OCI-LY1 (cell line): ENCODE measurements at regions not wholly inside any gene's neighbourhood (a gene's known extent, or its start where the extent isn't known, plus 50 kb on each side); places are given as distances from the start of the nearest gene placed in this dataset.
"Not testable (repeated sequence)": the region's sequence is repeated elsewhere in the genome, so short reads cannot be mapped to it uniquely, and the experiment has no call there.

Experiments
- CTCF ChIP-seq: fragments of 200-600 bp; sonication (generic), shearing (Covaris generic); IDR thresholded peaks from 2 replicates; pipeline ENCODE4 v1.5.1; 2017; ENCODE audit warnings: mild to moderate bottlenecking, antibody characterized with exemption, low read length, moderate library complexity, mixed read lengths
- EZH2 ChIP-seq: fragments of 200-600 bp; sonication (generic), shearing (Covaris generic); IDR thresholded peaks from 2 replicates; pipeline ENCODE4 v1.8.0; 2017; ENCODE audit warnings: borderline replicate concordance, mixed run types, mild to moderate bottlenecking, antibody characterized with exemption, low read length, moderate library complexity, mixed read lengths

- TF ChIP-seq CTCF, EZH2: not testable (repeated sequence)
Observed at GRCh38 chr17:22052715-22053114, 360.4 kb downstream of the KCNJ18 start.
